Small intestine (tissue), 7 donors: ENCODE measurements at regions not wholly inside any gene's neighbourhood (a gene's known extent, or its start where the extent isn't known, plus 50 kb on each side); places are given as distances from the start of the nearest gene placed in this dataset.

Experiments used
- DNase-seq, 2 donors: peaks; one replicate each; pipeline versions ENCODE4 v3.0.0 to v3.0.0-alpha.2; 2013
- FAIRE-seq: peaks from 2 replicates; lab custom pipeline; 2012; peaks lifted over from hg19 to GRCh38; lab: Jason Lieb, UNC
- H3K27ac ChIP-seq, 3 donors: one replicate each; pipeline ENCODE4 v1.5.1; 2013; ENCODE audit warnings: low read length in 2 of 3, mild to moderate bottlenecking in 2 of 3, control low read depth in 1 of 3, inconsistent platforms in 1 of 3, low read depth in 1 of 3, moderate library complexity in 1 of 3
- H3K27me3 ChIP-seq, 3 donors: one replicate each; pipeline ENCODE4 v1.6.1; 2013; ENCODE audit warnings: low read length in 3 of 3, inconsistent platforms in 1 of 3; ENCODE audit not compliant: control insufficient read depth in 3 of 3, insufficient read depth in 3 of 3
- H3K36me3 ChIP-seq, 3 donors: one replicate each; pipeline ENCODE4 v1.6.1; 2013; ENCODE audit warnings: low read length in 3 of 3, inconsistent platforms in 1 of 3, low read depth in 1 of 3, mild to moderate bottlenecking in 1 of 3, moderate library complexity in 1 of 3; ENCODE audit not compliant: control insufficient read depth in 3 of 3, insufficient read depth in 2 of 3
- H3K4me1 ChIP-seq, 3 donors: one replicate each; pipeline ENCODE4 v1.6.1; 2013; ENCODE audit warnings: low read length in 2 of 3, inconsistent platforms in 1 of 3, low read depth in 1 of 3, mild to moderate bottlenecking in 1 of 3, moderate library complexity in 1 of 3; ENCODE audit not compliant: control insufficient read depth in 3 of 3, insufficient read depth in 2 of 3
- H3K4me3 ChIP-seq, 3 donors: one replicate each; pipeline ENCODE4 v1.5.1; 2013; ENCODE audit warnings: low read length in 3 of 3, control low read depth in 1 of 3, inconsistent platforms in 1 of 3, low read depth in 1 of 3, mild to moderate bottlenecking in 1 of 3, moderate library complexity in 1 of 3
- H3K9me3 ChIP-seq, 2 donors: one replicate each; pipeline ENCODE4 v1.6.1; 2013; ENCODE audit warnings: low read depth in 1 of 2, low read length in 1 of 2; ENCODE audit not compliant: control insufficient read depth in 2 of 2, insufficient read depth in 1 of 2
- WGBS, 3 donors: extraction: QIAGEN DNeasy Blood & Tissue Kit; methylation state at CpG; one replicate each; pipeline ENCODE4 v1.1.7; 2013; 5-methylcytosine and 5-hydroxymethylcytosine counted together
- donor health status: healthy with polysubstance abuse.
- donor health status: control.
- donor health status: control.
- donor health status: Bipolar disorder and iron deficiency.
- donor health status: healthy.

- H3K4me3 ChIP-seq, result no peak overlapping the region
- FAIRE-seq (no peak), DNase-seq (no peak)
- no peak overlapping the region for H3K27ac ChIP-seq
- H3K9me3 ChIP-seq, result no peaks in the 10 kb centered on the region
- H3K27me3 ChIP-seq, result no peaks in the 10 kb centered on the region
- H3K36me3 ChIP-seq, result no peaks in the 10 kb centered on the region
- WGBS, 3 donors, result 35 to 50% (median 49%) methylated on average over 3 of the region's 3 CpGs
- H3K4me1 ChIP-seq, result no peaks in the 10 kb centered on the region
Observed at GRCh38 chr1:164310166-164310565, 248.8 kb upstream of the PBX1 start.

- Histone ChIP-seq H3K36me3 (no peaks in the 10 kb centered on the region), H3K4me3 (no peak overlapping the region), H3K4me1 (no peaks in the 10 kb centered on the region), H3K27ac (no peak overlapping the region), H3K27me3 (no peaks in the 10 kb centered on the region), H3K9me3 (no peaks in the 10 kb centered on the region)
- WGBS, 3 donors, result 61 to 65% (median 63%) methylated on average over 5 of the region's 5 CpGs
- DNase-seq (no peak), FAIRE-seq (no peak)
Observed at GRCh38 chr1:164311377-164311776, 247.6 kb upstream of the PBX1 start.

GRCh38 chr1:164320790-164321731 is 237.9 kb upstream of the PBX1 start:
- Histone ChIP-seq H3K36me3 (no peaks in the 10 kb centered on the region), H3K27me3 (peaks cover 0 to 2% (median 0%) of the 10 kb centered on the region in 3 donors), H3K4me1 (no peaks in the 10 kb centered on the region), H3K27ac (no peak overlapping the region), H3K4me3 (peak overlapping the region; percentile 1 to 49 (median 39)), H3K9me3 (no peaks in the 10 kb centered on the region)
- peak; percentile 38 to 48 for DNase-seq
- 3 to 6% (median 5%) methylated on average over 54 to 56 of the region's 56 CpGs for WGBS, 3 donors
- FAIRE-seq, result no peak

- Histone ChIP-seq H3K27ac (no peak overlapping the region), H3K9me3 (no peaks in the 10 kb centered on the region), H3K4me3 (no peak overlapping the region), H3K27me3 (no peaks in the 10 kb centered on the region), H3K4me1 (no peaks in the 10 kb centered on the region), H3K36me3 (no peaks in the 10 kb centered on the region)
- whole genome bisulfite sequencing, 3 donors, result 86 to 91% (median 87%) methylated on average over 6 of the region's 6 CpGs
- no peak for FAIRE-seq
- no peak for DNase-seq
Observed at GRCh38 chr1:164325786-164326185, 233.2 kb upstream of the PBX1 start.

- 56 to 79% (median 62%) methylated on average over 5 of the region's 5 CpGs for WGBS, 3 donors
- DNase-seq, result no peak
- H3K27ac ChIP-seq, result no peak overlapping the region
- no peak overlapping the region for H3K4me3 ChIP-seq
- H3K36me3 ChIP-seq, result no peaks in the 10 kb centered on the region
- no peaks in the 10 kb centered on the region for H3K9me3 ChIP-seq
- H3K27me3 ChIP-seq, result no peaks in the 10 kb centered on the region
- no peaks in the 10 kb centered on the region for H3K4me1 ChIP-seq
- FAIRE-seq, result no peak
Observed at GRCh38 chr1:164333387-164333786, 225.6 kb upstream of the PBX1 start.

GRCh38 chr1:164337394-164337793 is 221.6 kb upstream of the PBX1 start:
- no peaks in the 10 kb centered on the region for H3K36me3 ChIP-seq
- no peaks in the 10 kb centered on the region for H3K4me1 ChIP-seq
- no peaks in the 10 kb centered on the region for H3K27me3 ChIP-seq
- FAIRE-seq (no peak), DNase-seq (no peak)
- 45 to 78% (median 75%) methylated on average over 2 of the region's 2 CpGs for WGBS, 3 donors
- peaks cover 0 to 12% of the 10 kb centered on the region in 2 donors for H3K9me3 ChIP-seq
- no peak overlapping the region for H3K27ac ChIP-seq
- no peak overlapping the region for H3K4me3 ChIP-seq

GRCh38 chr1:164337885-164338284 is 221.1 kb upstream of the PBX1 start:
- H3K27ac ChIP-seq, result no peak overlapping the region
- H3K36me3 ChIP-seq, result no peaks in the 10 kb centered on the region
- peaks cover 0 to 14% of the 10 kb centered on the region in 2 donors for H3K9me3 ChIP-seq
- 56 to 90% (median 74%) methylated on average over 1 of the region's 1 CpG for WGBS, 3 donors
- FAIRE-seq (no peak), DNase-seq (no peak)
- no peaks in the 10 kb centered on the region for H3K27me3 ChIP-seq
- H3K4me3 ChIP-seq, result no peak overlapping the region
- no peaks in the 10 kb centered on the region for H3K4me1 ChIP-seq

GRCh38 chr1:164343189-164343588 is 215.8 kb upstream of the PBX1 start:
- Histone ChIP-seq H3K27me3 (no peaks in the 10 kb centered on the region), H3K4me1 (no peaks in the 10 kb centered on the region), H3K27ac (no peak overlapping the region), H3K36me3 (no peaks in the 10 kb centered on the region), H3K4me3 (no peak overlapping the region), H3K9me3 (peaks cover 0 to 14% of the 10 kb centered on the region in 2 donors)
- FAIRE-seq, result no peak
- no peak for DNase-seq
- WGBS, 3 donors, result 84 to 97% (median 93%) methylated on average over 2 of the region's 2 CpGs
